SK-N-SH treated with all-trans-retinoic acid at 6 μM for 48 hours (cell line): ENCODE measurements at regions not wholly inside any gene's neighbourhood (a gene's known extent, or its start where the extent isn't known, plus 50 kb on each side); places are given as distances from the start of the nearest gene placed in this dataset.

ENCODE experiments used
- ATAC-seq: fragments of 200-7000 bp; cut with Tn5 transposase; 3 replicates; pipeline ENCODE4 v1.9.1; 2020; ENCODE audit warnings: mild to moderate bottlenecking, moderate library complexity
- ARNTL ChIP-seq: fragments of 450-650 bp; formaldehyde crosslinking; IDR thresholded peaks from 2 replicates; pipeline ENCODE4 v1.5.0; 2020; ENCODE audit warnings: low read depth, mild to moderate bottlenecking, moderate library complexity, borderline replicate concordance
- BACH2 ChIP-seq: fragments of 250-450 bp; sonication (Bioruptor Pico); IDR thresholded peaks from 2 replicates; pipeline ENCODE4 v1.9.0; 2021; ENCODE audit warnings: mild to moderate bottlenecking, borderline replicate concordance
- CREB5 ChIP-seq: fragments of 250-450 bp; sonication (Bioruptor Pico); IDR thresholded peaks from 2 replicates; pipeline ENCODE4 v1.5.1; 2020; ENCODE audit warnings: low read depth, mild to moderate bottlenecking, moderate library complexity
- CSDC2 ChIP-seq: fragments of 250-450 bp; sonication (Bioruptor Pico); IDR thresholded peaks from 2 replicates; pipeline ENCODE4 v1.5.0; 2020; ENCODE audit warnings: mild to moderate bottlenecking, moderate library complexity
- ESRRG ChIP-seq: fragments of 250-450 bp; sonication (Bioruptor Pico); IDR thresholded peaks from 2 replicates; pipeline ENCODE4 v1.6.1; 2021; ENCODE audit warnings: mild to moderate bottlenecking
- GLIS3 ChIP-seq: fragments of 250-450 bp; sonication (Bioruptor Pico); IDR thresholded peaks from 2 replicates; pipeline ENCODE4 v1.5.0; 2020; ENCODE audit warnings: mild to moderate bottlenecking, moderate library complexity
- ISL1 ChIP-seq: fragments of 250-450 bp; sonication (Bioruptor Pico); IDR thresholded peaks from 2 replicates; pipeline ENCODE4 v2.1.2; 2022; ENCODE audit warnings: mild to moderate bottlenecking, moderate library complexity
- OSR1 ChIP-seq: fragments of 250-450 bp; sonication (Bioruptor Pico); IDR thresholded peaks from 2 replicates; pipeline ENCODE4 v1.8.0; 2022; ENCODE audit warnings: moderate library complexity, mild to moderate bottlenecking, inconsistent platforms
- PATZ1 ChIP-seq: fragments of 250-450 bp; sonication (Bioruptor Pico); IDR thresholded peaks from 2 replicates; pipeline ENCODE4 v1.8.0; 2020; ENCODE audit warnings: mild to moderate bottlenecking, moderate library complexity, borderline replicate concordance
- POU6F1 ChIP-seq: fragments of 250-450 bp; sonication (Bioruptor Pico); IDR thresholded peaks from 2 replicates; pipeline ENCODE4 v1.8.0; 2021; ENCODE audit warnings: low read depth, mild to moderate bottlenecking, moderate library complexity, borderline replicate concordance
- PPARA ChIP-seq: fragments of 250-450 bp; sonication (Bioruptor Pico); IDR thresholded peaks from 2 replicates; pipeline ENCODE4 v1.5.0; 2020; ENCODE audit warnings: mild to moderate bottlenecking, borderline replicate concordance
- RARB ChIP-seq: fragments of 250-450 bp; sonication (Bioruptor Pico); IDR thresholded peaks from 2 replicates; pipeline ENCODE4 v1.8.0; 2021; ENCODE audit warnings: mild to moderate bottlenecking, moderate library complexity
- SNAI2 ChIP-seq: fragments of 250-450 bp; sonication (Bioruptor Pico); IDR thresholded peaks from 2 replicates; pipeline ENCODE4 v1.5.0; 2020; ENCODE audit warnings: mild to moderate bottlenecking, moderate library complexity
- TCF4 ChIP-seq: fragments of 250-450 bp; sonication (Bioruptor Pico); IDR thresholded peaks from 2 replicates; pipeline ENCODE4 v1.8.0; 2021; ENCODE audit warnings: mild to moderate bottlenecking, moderate library complexity, borderline replicate concordance
- TOX ChIP-seq: fragments of 250-450 bp; sonication (Bioruptor Pico); IDR thresholded peaks from 2 replicates; pipeline ENCODE4 v1.8.0; 2021; ENCODE audit warnings: mild to moderate bottlenecking, moderate library complexity, borderline replicate concordance
- TSHZ2 ChIP-seq: fragments of 250-450 bp; sonication (Bioruptor Pico); IDR thresholded peaks from 2 replicates; pipeline ENCODE4 v1.5.0; 2020; ENCODE audit warnings: mild to moderate bottlenecking, moderate library complexity
- ZFP3 ChIP-seq: fragments of 250-450 bp; sonication (Bioruptor Pico); IDR thresholded peaks from 2 replicates; pipeline ENCODE4 v1.5.0; 2020; ENCODE audit warnings: mild to moderate bottlenecking, moderate library complexity
- ZFP30 ChIP-seq: fragments of 450-650 bp; formaldehyde crosslinking; IDR thresholded peaks from 2 replicates; pipeline ENCODE4 v1.5.0; 2022; ENCODE audit warnings: mild to moderate bottlenecking, moderate library complexity
- ZNF565 ChIP-seq: fragments of 450-650 bp; formaldehyde crosslinking; conservative IDR thresholded peaks from 2 replicates; pipeline ENCODE4 v1.5.0; 2020; ENCODE audit warnings: low read depth, mild to moderate bottlenecking, moderate library complexity
- ZNF70 ChIP-seq: fragments of 450-650 bp; formaldehyde crosslinking; IDR thresholded peaks from 2 replicates; pipeline ENCODE4 v1.5.0; 2020; ENCODE audit warnings: mild to moderate bottlenecking, moderate library complexity
- ZNF8 ChIP-seq: fragments of 450-650 bp; formaldehyde crosslinking; IDR thresholded peaks from 2 replicates; pipeline ENCODE4 v1.5.0; 2020; ENCODE audit warnings: mild to moderate bottlenecking, moderate library complexity

- no peak for TF ChIP-seq RARB (CRISPR knock-in tag)
- TF ChIP-seq OSR1 (CRISPR knock-in tag): no peak
- no peak for TF ChIP-seq ZFP30 (CRISPR knock-in tag)
- no peak for TF ChIP-seq TSHZ2 (CRISPR knock-in tag)
- TF ChIP-seq CSDC2 (CRISPR knock-in tag): no peak
- TF ChIP-seq ISL1: no peak
- no peak for TF ChIP-seq CREB5 (CRISPR knock-in tag)
- no peak for TF ChIP-seq SNAI2 (CRISPR knock-in tag)
- no peak for ATAC-seq
Measured at GRCh38 chr21:27807596-27807995, 840.7 kb upstream of the ADAMTS5 start.

- TF ChIP-seq POU6F1 (CRISPR knock-in tag) (no peak), ZFP30 (CRISPR knock-in tag) (no peak), RARB (CRISPR knock-in tag) (no peak), CSDC2 (CRISPR knock-in tag) (no peak), ZFP3 (CRISPR knock-in tag) (no peak), TCF4 (CRISPR knock-in tag) (no peak), OSR1 (CRISPR knock-in tag) (no peak), TOX (CRISPR knock-in tag) (no peak), GLIS3 (CRISPR knock-in tag) (no peak), ZNF70 (CRISPR knock-in tag) (no peak), BACH2 (CRISPR knock-in tag) (no peak), TSHZ2 (CRISPR knock-in tag) (no peak), PPARA (no peak), ARNTL (CRISPR knock-in tag) (no peak), ESRRG (no peak), ZNF565 (CRISPR knock-in tag) (no peak), PATZ1 (no peak), ZNF8 (no peak), CREB5 (CRISPR knock-in tag) (no peak)
Measured at GRCh38 chr21:27806281-27806680, 839.4 kb upstream of the ADAMTS5 start.

More at GRCh38 chr21:27806281-27806680, 839.4 kb upstream of the ADAMTS5 start:
- ATAC-seq: no peak
